ENCODE measurements at regions not wholly inside any gene's neighbourhood (a gene's known extent, or its start where the extent isn't known, plus 50 kb on each side); places are given as distances from the start of the nearest gene placed in this dataset.

- no peak for DNase-seq (ENCODE audit: extremely low read depth in 1 of 4, low spot score in 3 of 4)
- 4% methylated on average over 4 of the region's 4 CpGs for WGBS (ENCODE audit: insufficient coverage, low coverage, missing lambda C conversion rate)
- FAIRE-seq, result no peak
- H3K4me3 ChIP-seq, result no peak overlapping the region
- POLR2A ChIA-PET, result no interaction called here
- intact Hi-C loops (cut with micrococcal nuclease) (no loop called here), in situ Hi-C loops (cut with MboI) (no loop called here)
- TF ChIP-seq ARID3A (IDR thresholded peaks at IDR 0.05; ENCODE audit: borderline replicate concordance, low read depth, low read length) (no peak), MBD1 (CRISPR knock-in tag; IDR thresholded peaks at IDR 0.05) (no peak), MTA1 (IDR thresholded peaks at IDR 0.05; ENCODE audit: borderline replicate concordance) (no peak), BRF1 (IDR thresholded peaks at IDR 0.05; ENCODE audit: borderline replicate concordance, extremely low read depth, insufficient read length) (no peak), ELF1 (tag; IDR thresholded peaks at IDR 0.05) (no peak), SMARCE1 (IDR thresholded peaks at IDR 0.05) (no peak), HNRNPH1 (optimal IDR thresholded peaks at IDR 0.05; ENCODE audit: low read depth, low read length) (no peak), ZNF408 (CRISPR knock-in tag; IDR thresholded peaks at IDR 0.05; ENCODE audit: low read depth) (no peak), CBX8 (IDR thresholded peaks at IDR 0.05; ENCODE audit: borderline replicate concordance, extremely low read depth, low read depth, low read length, poor library complexity, severe bottlenecking) (no peak), ZNF212 (CRISPR knock-in tag; IDR thresholded peaks at IDR 0.05) (no peak), NKRF (IDR thresholded peaks at IDR 0.05; ENCODE audit: borderline replicate concordance) (no peak), EP400 (IDR thresholded peaks at IDR 0.05) (no peak), GABPA (tag; conservative IDR thresholded peaks at IDR 0.05; ENCODE audit: low read depth) (no peak), MAFG (tag; conservative IDR thresholded peaks at IDR 0.05) (no peak), ZNF785 (CRISPR knock-in tag; IDR thresholded peaks at IDR 0.05) (no peak), ZNF57 (CRISPR knock-in tag; IDR thresholded peaks at IDR 0.05) (no peak), ZNF3 (CRISPR knock-in tag; IDR thresholded peaks at IDR 0.05) (no peak), ARID1B (IDR thresholded peaks at IDR 0.05) (no peak), ZBED1 (IDR thresholded peaks at IDR 0.05) (no peak), PRMT5 (CRISPR knock-in tag; IDR thresholded peaks at IDR 0.05) (no peak)
- no peak overlapping the region for H3K9ac ChIP-seq (ENCODE audit: insufficient read depth in 1 of 2, low read depth in 2 of 2, low read length in 2 of 2)
- no TSS peak for BruUV-seq (replicated peaks)
- H3K4me2 ChIP-seq (ENCODE audit: insufficient read depth, low read length), result no peak overlapping the region
- H3K79me2 ChIP-seq (ENCODE audit: control insufficient read depth, insufficient read depth, low read length), result no peaks in the 10 kb centered on the region
- H3K9me1 ChIP-seq (ENCODE audit: control insufficient read depth, insufficient read depth, low read length), result no peaks in the 10 kb centered on the region
- no peak overlapping the region for H2AFZ ChIP-seq (ENCODE audit: low read depth, low read length)
- no peak overlapping the region for H3K27ac ChIP-seq (ENCODE audit: extremely low read depth, low read depth, low read length)
- no peaks in the 10 kb centered on the region for H3K9me3 ChIP-seq (replicated peaks; ENCODE audit: control insufficient read depth, insufficient read depth, low read depth, low read length)
- H3K27me3 ChIP-seq (ENCODE audit: control insufficient read depth in 2 of 2, insufficient read depth in 2 of 2, low read length in 2 of 2), result no peaks in the 10 kb centered on the region; a peak in 1 of 5 replicates
- ATAC-seq, result no peak
- H4K20me1 ChIP-seq (replicated peaks; ENCODE audit: control insufficient read depth, insufficient read depth, low read length), result no peaks in the 10 kb centered on the region
- H3K4me1 ChIP-seq (replicated peaks in 1 of 2; ENCODE audit: control insufficient read depth in 2 of 2, insufficient read depth in 2 of 2, low read length in 2 of 2), result no peaks in the 10 kb centered on the region
- no peaks in the 10 kb centered on the region for H3K36me3 ChIP-seq (ENCODE audit: control insufficient read depth, insufficient read depth, low read length)
- CTCF ChIA-PET (ENCODE audit: low intra/inter-chr PET ratio), result no interaction called here
These were observed 357.1 kb downstream of the EN1 start for GRCh38 chr2:118490330-118490729.

Data from K562 (cell line).